K562 (cell line): ENCODE measurements at regions not wholly inside any gene's neighbourhood (a gene's known extent, or its start where the extent isn't known, plus 50 kb on each side); places are given as distances from the start of the nearest gene placed in this dataset.

Source experiments
- GABPB1 ChIP-seq: sonication (generic); formaldehyde crosslinking; IDR thresholded peaks from 2 replicates; pipeline ENCODE4 v1.8.0; 2022; ENCODE audit warnings: mild to moderate bottlenecking, missing genetic modification reagents
- NFATC3 ChIP-seq: fragments of 450-650 bp; IDR thresholded peaks from 2 replicates; pipeline ENCODE4 v1.6.1; 2017; ENCODE audit warnings: mild to moderate bottlenecking
- NRF1 ChIP-seq, 2 experiments: fragments of 450-650 bp; IDR thresholded peaks in 1 of 2; conservative IDR thresholded peaks in 1 of 2; 2 replicates each; pipeline ENCODE4 v1.6.1; 2014; ENCODE audit warnings: mild to moderate bottlenecking in 2 of 2
- POLR2A ChIP-seq: fragments of 450-650 bp; conservative IDR thresholded peaks from 2 replicates; pipeline ENCODE4 v1.6.1; 2016
- ZFX ChIP-seq: sonication (generic); formaldehyde crosslinking; IDR thresholded peaks from 2 replicates; pipeline ENCODE4 v1.8.0; 2022; ENCODE audit warnings: mild to moderate bottlenecking, missing genetic modification reagents, moderate library complexity
- TF ChIP-seq, protein P1 (sequence below), 2 experiments: fragments of 450-650 bp in 1 of 2; sonication (generic) in 1 of 2; formaldehyde crosslinking in 1 of 2; IDR thresholded peaks in 1 of 2; conservative IDR thresholded peaks in 1 of 2; 2 replicates each; pipeline versions ENCODE4 v1.6.1 to v1.8.1; 2016 to 2023; ENCODE audit warnings: mild to moderate bottlenecking in 2 of 2, moderate library complexity in 2 of 2, inconsistent platforms in 1 of 2, missing genetic modification reagents in 1 of 2
- TF ChIP-seq, protein P2 (sequence below): sonication (generic); formaldehyde crosslinking; IDR thresholded peaks from 2 replicates; pipeline ENCODE4 v1.8.0; 2022; ENCODE audit warnings: missing genetic modification reagents, mild to moderate bottlenecking, borderline replicate concordance
- TF ChIP-seq, protein P3 (sequence below), 3 experiments: IDR thresholded peaks in 2 of 3; conservative IDR thresholded peaks in 1 of 3; 2 replicates each; pipeline ENCODE4 v1.5.1; 2011 to 2012; ENCODE audit warnings: low read length in 3 of 3, mild to moderate bottlenecking in 3 of 3, control low read depth in 2 of 3, improper control_type of control experiment in 1 of 3, inconsistent platforms in 1 of 3, low read depth in 1 of 3, mixed read lengths in 1 of 3, moderate library complexity in 1 of 3; ENCODE audit not compliant: insufficient read depth in 2 of 3

DNA sequence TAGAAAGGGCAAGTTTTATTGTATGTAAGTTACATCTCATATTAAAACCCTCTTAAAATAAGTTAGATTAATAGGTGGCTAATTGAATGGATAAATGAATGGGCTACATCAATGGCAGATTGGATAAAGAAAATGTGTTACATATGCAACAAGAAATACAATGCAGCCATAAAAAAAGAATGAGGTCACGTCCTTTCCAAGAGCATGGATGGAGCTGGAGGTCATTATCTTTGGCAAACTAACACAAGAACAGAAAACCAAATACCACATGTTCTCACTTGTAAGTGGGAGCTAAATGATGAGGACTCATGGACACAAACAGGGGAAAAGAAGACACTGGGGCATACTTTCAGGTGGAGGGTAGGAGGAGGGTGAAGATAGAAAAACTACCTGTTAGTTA is 182.2 kb upstream of the GNAI1 start:
- TF ChIP-seq, protein P1, sequence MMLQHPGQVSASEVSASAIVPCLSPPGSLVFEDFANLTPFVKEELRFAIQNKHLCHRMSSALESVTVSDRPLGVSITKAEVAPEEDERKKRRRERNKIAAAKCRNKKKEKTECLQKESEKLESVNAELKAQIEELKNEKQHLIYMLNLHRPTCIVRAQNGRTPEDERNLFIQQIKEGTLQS (IDR thresholded peaks at IDR 0.05), result no peak
- TF ChIP-seq, protein P1 (CRISPR knock-in tag; conservative IDR thresholded peaks at IDR 0.05), result no peak
- TF ChIP-seq, protein P2, sequence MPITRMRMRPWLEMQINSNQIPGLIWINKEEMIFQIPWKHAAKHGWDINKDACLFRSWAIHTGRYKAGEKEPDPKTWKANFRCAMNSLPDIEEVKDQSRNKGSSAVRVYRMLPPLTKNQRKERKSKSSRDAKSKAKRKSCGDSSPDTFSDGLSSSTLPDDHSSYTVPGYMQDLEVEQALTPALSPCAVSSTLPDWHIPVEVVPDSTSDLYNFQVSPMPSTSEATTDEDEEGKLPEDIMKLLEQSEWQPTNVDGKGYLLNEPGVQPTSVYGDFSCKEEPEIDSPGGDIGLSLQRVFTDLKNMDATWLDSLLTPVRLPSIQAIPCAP, result no peak
- TF ChIP-seq, protein P3, sequence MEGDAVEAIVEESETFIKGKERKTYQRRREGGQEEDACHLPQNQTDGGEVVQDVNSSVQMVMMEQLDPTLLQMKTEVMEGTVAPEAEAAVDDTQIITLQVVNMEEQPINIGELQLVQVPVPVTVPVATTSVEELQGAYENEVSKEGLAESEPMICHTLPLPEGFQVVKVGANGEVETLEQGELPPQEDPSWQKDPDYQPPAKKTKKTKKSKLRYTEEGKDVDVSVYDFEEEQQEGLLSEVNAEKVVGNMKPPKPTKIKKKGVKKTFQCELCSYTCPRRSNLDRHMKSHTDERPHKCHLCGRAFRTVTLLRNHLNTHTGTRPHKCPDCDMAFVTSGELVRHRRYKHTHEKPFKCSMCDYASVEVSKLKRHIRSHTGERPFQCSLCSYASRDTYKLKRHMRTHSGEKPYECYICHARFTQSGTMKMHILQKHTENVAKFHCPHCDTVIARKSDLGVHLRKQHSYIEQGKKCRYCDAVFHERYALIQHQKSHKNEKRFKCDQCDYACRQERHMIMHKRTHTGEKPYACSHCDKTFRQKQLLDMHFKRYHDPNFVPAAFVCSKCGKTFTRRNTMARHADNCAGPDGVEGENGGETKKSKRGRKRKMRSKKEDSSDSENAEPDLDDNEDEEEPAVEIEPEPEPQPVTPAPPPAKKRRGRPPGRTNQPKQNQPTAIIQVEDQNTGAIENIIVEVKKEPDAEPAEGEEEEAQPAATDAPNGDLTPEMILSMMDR (IDR thresholded peaks at IDR 0.05 in 2 of 3, conservative IDR thresholded peaks at IDR 0.05 in 1 of 3; ENCODE audit: insufficient read depth in 2 of 3, low read depth in 1 of 3, low read length in 3 of 3), result no peak
- no peak for TF ChIP-seq NRF1 (conservative IDR thresholded peaks at IDR 0.05 in 1 of 2, IDR thresholded peaks at IDR 0.05 in 1 of 2)
- no peak for TF ChIP-seq GABPB1 (CRISPR knock-in tag)
- TF ChIP-seq NFATC3, result no peak
- TF ChIP-seq ZFX (CRISPR knock-in tag), result no peak
- TF ChIP-seq POLR2A, result no peak
